ENCODE measurements at regions not wholly inside any gene's neighbourhood (a gene's known extent, or its start where the extent isn't known, plus 50 kb on each side); places are given as distances from the start of the nearest gene placed in this dataset.

DNA sequence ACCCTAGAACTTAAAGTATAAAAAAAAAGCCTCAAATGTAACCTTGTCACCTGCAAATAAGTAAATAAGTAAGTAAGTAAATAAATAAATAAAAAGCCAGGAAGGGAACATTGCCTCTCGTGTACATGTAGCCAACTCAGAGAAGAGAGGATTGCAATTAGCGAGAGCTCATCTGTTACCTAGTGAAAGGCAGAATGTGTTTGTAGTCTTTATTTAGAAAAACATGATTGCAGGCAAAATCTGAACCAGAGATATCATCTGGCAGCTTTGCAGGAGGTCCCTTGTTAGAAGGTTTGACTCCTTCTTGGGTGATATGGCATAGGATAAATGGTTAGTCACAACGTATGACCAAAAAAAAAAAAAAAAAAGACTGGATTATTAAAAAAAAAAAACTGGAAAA, 71.6 kb upstream of the SYN2 start:
- no peak overlapping the region for H3K27ac Mint-ChIP-seq
- no peaks in the 10 kb centered on the region for H3K36me3 Mint-ChIP-seq
- ATAC-seq, result no peak
- no peak for DNase-seq
- H3K4me1 Mint-ChIP-seq, result no peaks in the 10 kb centered on the region
- CTCF ChIA-PET, result no interaction called here
- no peaks in the 10 kb centered on the region for H3K9me3 Mint-ChIP-seq (ENCODE audit: low read depth)
- H3K27me3 Mint-ChIP-seq, result peaks cover 2% of the 10 kb centered on the region
- H3K4me3 Mint-ChIP-seq, result no peak overlapping the region

GRCh38 chr3:11933529-11933928, 70.7 kb upstream of the SYN2 start:
- no peak overlapping the region for H3K27ac Mint-ChIP-seq
- CTCF ChIA-PET, result no interaction called here
- no peaks in the 10 kb centered on the region for H3K9me3 Mint-ChIP-seq (ENCODE audit: low read depth)
- H3K27me3 Mint-ChIP-seq, result peaks cover 2% of the 10 kb centered on the region
- DNase-seq (no peak), ATAC-seq (no peak)
- H3K4me3 Mint-ChIP-seq, result no peak overlapping the region
- H3K36me3 Mint-ChIP-seq, result no peaks in the 10 kb centered on the region
- no peaks in the 10 kb centered on the region for H3K4me1 Mint-ChIP-seq

GRCh38 chr3:11944052-11944673, 60.0 kb upstream of the SYN2 start:
- H3K4me1 Mint-ChIP-seq, result no peaks in the 10 kb centered on the region
- H3K36me3 Mint-ChIP-seq, result no peaks in the 10 kb centered on the region
- CTCF ChIA-PET, result no interaction called here
- H3K9me3 Mint-ChIP-seq (ENCODE audit: low read depth), result no peaks in the 10 kb centered on the region
- H3K4me3 Mint-ChIP-seq, result no peak overlapping the region
- H3K27me3 Mint-ChIP-seq, result peaks cover 3% of the 10 kb centered on the region
- DNase-seq, result no peak
- H3K27ac Mint-ChIP-seq, result no peak overlapping the region
- no peak for ATAC-seq

DNA sequence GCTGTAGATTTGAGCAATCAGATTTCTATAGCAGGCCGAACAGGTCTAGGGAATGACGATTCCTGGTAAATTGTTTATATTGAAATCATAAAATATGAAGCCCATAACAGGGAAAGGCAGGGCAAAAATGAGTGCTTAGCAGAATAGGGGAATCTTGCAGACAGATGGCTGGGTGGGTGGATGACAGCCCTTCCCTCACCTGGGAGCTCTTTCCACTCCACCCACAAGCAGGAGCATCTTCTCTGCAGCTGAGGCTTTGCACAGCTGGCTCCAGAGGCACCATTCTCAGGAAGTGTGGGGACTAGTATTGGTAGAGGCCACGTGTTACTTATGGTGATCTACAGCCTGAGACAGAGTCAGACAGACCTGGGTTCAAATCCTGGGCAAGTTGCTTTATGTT, 55.9 kb upstream of the SYN2 start:
- no peak overlapping the region for H3K27ac Mint-ChIP-seq

DNA sequence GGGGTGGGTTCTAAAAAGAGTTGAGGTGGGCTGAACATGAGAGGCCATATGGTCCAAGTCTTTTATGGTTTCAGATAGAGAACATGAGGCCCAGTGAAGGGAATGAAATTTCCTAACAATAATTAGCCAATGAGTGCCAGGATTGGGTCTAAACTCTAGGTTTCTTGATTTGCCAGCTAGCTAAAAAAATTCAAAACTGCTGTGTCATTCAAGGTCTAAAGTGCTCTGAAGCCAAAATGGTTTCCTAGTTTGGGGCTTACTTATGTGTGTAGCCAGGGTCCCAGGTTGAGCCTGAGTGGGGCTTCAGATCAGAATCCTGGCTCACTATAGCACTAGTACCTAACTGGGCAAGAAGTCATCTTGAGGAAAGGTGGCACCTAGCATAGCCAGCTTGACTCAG, 55.3 kb upstream of the SYN2 start:
- CTCF ChIA-PET, result no interaction called here
- Mint-ChIP-seq H3K9me3 (ENCODE audit: low read depth) (no peaks in the 10 kb centered on the region), H3K27me3 (peaks cover 20% of the 10 kb centered on the region), H3K4me1 (no peaks in the 10 kb centered on the region), H3K27ac (no peak overlapping the region), H3K4me3 (no peak overlapping the region), H3K36me3 (no peaks in the 10 kb centered on the region)
- no peak for DNase-seq
- ATAC-seq, result no peak

More for the DNA sequence above, 55.9 kb upstream of the SYN2 start:
- no peaks in the 10 kb centered on the region for H3K36me3 Mint-ChIP-seq
- peaks cover 19% of the 10 kb centered on the region for H3K27me3 Mint-ChIP-seq
- no peak for DNase-seq
- H3K4me3 Mint-ChIP-seq, result no peak overlapping the region
- no peaks in the 10 kb centered on the region for H3K9me3 Mint-ChIP-seq (ENCODE audit: low read depth)
- ATAC-seq, result no peak
- CTCF ChIA-PET, result no interaction called here
- no peaks in the 10 kb centered on the region for H3K4me1 Mint-ChIP-seq

DNA sequence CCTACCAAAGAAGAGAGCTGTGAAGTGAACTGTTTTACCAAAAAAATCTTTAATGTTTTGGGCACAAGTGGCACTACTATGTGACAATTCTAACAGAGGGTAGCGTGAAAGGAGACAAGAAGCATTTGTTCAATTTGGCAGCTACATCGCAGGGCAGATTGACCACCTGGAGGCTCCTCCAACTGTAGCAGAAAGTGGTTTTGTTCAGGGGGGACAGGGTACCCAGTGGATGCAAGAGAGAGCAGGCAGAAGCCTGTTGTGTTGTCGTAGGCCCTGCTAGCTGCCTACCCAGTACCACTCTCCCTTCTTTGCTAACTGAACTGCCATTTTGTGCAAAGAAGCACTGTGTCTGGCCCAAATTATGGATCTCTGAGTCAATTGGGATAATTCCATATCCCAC, 54.8 kb upstream of the SYN2 start:
- CTCF ChIA-PET, result no interaction called here
- ATAC-seq (no peak), DNase-seq (no peak)
- no peaks in the 10 kb centered on the region for H3K9me3 Mint-ChIP-seq (ENCODE audit: low read depth)
- peaks cover 20% of the 10 kb centered on the region for H3K27me3 Mint-ChIP-seq
- H3K4me3 Mint-ChIP-seq, result no peak overlapping the region
- H3K27ac Mint-ChIP-seq, result no peak overlapping the region
- no peaks in the 10 kb centered on the region for H3K36me3 Mint-ChIP-seq
- H3K4me1 Mint-ChIP-seq, result no peaks in the 10 kb centered on the region

DNA sequence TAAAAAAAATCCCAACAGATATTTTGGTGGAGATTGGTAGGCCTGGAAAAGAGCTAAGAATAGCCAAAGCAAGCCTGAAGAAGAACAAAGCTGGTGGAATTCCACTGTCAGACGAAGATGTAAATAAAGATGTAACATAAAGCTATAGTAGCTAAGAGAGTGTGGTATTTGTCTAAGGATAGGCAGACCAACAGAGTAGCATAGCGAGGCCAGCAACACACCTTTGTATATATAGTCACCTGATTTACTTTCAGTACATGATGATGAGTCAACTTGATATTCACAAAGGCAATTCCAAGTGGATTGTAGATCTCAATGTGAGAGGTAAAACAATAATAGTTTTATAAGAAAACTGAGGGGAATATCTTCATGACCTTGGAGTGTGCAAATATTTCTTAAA, 53.6 kb upstream of the SYN2 start:
- CTCF ChIA-PET, result no interaction called here
- Mint-ChIP-seq H3K9me3 (ENCODE audit: low read depth) (no peaks in the 10 kb centered on the region), H3K4me3 (no peak overlapping the region), H3K27me3 (peaks cover 17% of the 10 kb centered on the region), H3K4me1 (no peaks in the 10 kb centered on the region), H3K36me3 (no peaks in the 10 kb centered on the region), H3K27ac (no peak overlapping the region)
- DNase-seq (no peak), ATAC-seq (no peak)

DNA sequence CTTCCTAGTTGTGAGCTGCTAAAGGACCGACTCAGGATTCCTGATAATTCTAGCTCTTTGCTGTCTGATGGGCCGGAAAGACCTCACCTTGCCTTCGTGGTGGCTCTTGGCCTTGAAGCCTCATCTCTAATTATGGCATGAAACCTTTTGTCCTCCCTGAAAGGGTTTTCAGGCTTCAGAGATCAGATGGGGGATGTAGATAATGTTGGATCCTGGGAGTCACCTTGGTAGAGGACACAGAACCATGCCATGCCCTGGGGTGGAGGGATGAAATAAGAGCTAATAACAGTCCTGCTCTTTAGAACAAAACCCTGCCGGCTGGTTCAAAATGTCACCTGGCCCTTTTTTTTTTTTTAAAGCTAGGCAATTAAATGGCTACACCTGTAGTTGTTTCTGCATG, 50.8 kb upstream of the SYN2 start:
- Mint-ChIP-seq H3K4me1 (no peaks in the 10 kb centered on the region), H3K4me3 (no peak overlapping the region), H3K36me3 (no peaks in the 10 kb centered on the region), H3K9me3 (ENCODE audit: low read depth) (no peaks in the 10 kb centered on the region), H3K27ac (no peak overlapping the region), H3K27me3 (peaks cover 17% of the 10 kb centered on the region)
- ATAC-seq (no peak), DNase-seq (no peak)
- CTCF ChIA-PET, result no interaction called here

- CTCF ChIA-PET, result no interaction called here
- Mint-ChIP-seq H3K27ac (no peak overlapping the region), H3K4me3 (no peak overlapping the region), H3K36me3 (no peaks in the 10 kb centered on the region), H3K9me3 (ENCODE audit: low read depth) (no peaks in the 10 kb centered on the region), H3K27me3 (peaks cover 17% of the 10 kb centered on the region), H3K4me1 (no peaks in the 10 kb centered on the region)
- DNase-seq (no peak), ATAC-seq (no peak)
These were observed 50.4 kb upstream of the SYN2 start for GRCh38 chr3:11953778-11954177.

DNA sequence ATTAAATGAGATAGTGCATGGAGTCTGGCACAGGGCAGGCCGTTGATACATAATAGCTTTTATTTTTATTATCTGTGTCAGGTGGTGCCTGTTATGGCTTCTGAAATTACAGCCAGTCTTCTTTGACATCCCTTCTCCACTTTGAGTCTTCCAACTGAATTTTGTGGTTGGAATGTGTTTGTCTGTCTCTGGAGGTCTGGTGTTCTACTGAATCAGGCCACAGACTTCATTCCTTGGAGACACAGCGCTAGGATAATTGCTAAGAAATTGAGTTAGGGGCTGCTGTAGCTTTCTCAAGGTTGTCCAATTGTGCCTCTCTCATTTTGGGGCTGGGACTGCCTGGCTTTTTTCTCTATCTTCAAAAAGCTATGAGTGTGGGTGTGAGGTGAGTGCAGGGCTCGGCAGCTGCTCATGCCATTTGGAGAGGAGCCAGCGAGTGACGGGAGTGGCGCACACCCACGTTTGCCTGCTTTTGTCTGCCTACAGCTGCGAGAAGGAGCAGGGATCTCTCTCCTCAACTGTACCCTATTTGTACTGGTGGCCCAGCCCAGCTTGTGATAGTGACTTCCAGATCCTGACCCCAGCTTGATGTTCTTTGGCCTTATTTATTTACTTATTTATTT, 49.8 kb upstream of the SYN2 start:
- no peaks in the 10 kb centered on the region for H3K36me3 Mint-ChIP-seq
- no peaks in the 10 kb centered on the region for H3K4me1 Mint-ChIP-seq
- no peak overlapping the region for H3K27ac Mint-ChIP-seq
- ATAC-seq (no peak), DNase-seq (no peak)
- H3K4me3 Mint-ChIP-seq, result no peak overlapping the region
- H3K27me3 Mint-ChIP-seq, result peaks cover 17% of the 10 kb centered on the region
- H3K9me3 Mint-ChIP-seq (ENCODE audit: low read depth), result no peaks in the 10 kb centered on the region
- CTCF ChIA-PET, result no interaction called here

Data from activated CD8-positive, alpha-beta memory T cell treated with anti-CD3 and anti-CD28 coated beads, Interleukin-2, amount 10 ng/mL, durations not matched to agents 7 days and 5 days (primary cell).